Urinary bladder (tissue), 3 donors: ENCODE measurements at regions not wholly inside any gene's neighbourhood (a gene's known extent, or its start where the extent isn't known, plus 50 kb on each side); places are given as distances from the start of the nearest gene placed in this dataset.
"Not testable (repeated sequence)": the region's sequence is repeated elsewhere in the genome, so short reads cannot be mapped to it uniquely, and the experiment has no call there.

Experiments
- DNase-seq: peaks from one replicate; pipeline ENCODE4 v3.0.0-alpha.2; 2015; ENCODE audit errors: extremely low spot score
- H3K27ac ChIP-seq: one replicate; pipeline ENCODE4 v1.5.1; 2013; ENCODE audit warnings: low read depth, mild to moderate bottlenecking, moderate library complexity
- H3K36me3 ChIP-seq: one replicate; pipeline ENCODE4 v1.6.1; 2013; ENCODE audit warnings: mild to moderate bottlenecking, moderate library complexity; ENCODE audit not compliant: insufficient read depth
- H3K4me1 ChIP-seq: one replicate; pipeline ENCODE4 v1.6.1; 2013; ENCODE audit warnings: mild to moderate bottlenecking, moderate library complexity; ENCODE audit not compliant: insufficient read depth
- H3K4me3 ChIP-seq: one replicate; pipeline ENCODE4 v1.5.1; 2013; ENCODE audit warnings: low read depth, low read length
- WGBS: extraction: QIAGEN DNeasy Blood & Tissue Kit; methylation state at CpG from one replicate; pipeline ENCODE4 v1.1.7; 2013; 5-methylcytosine and 5-hydroxymethylcytosine counted together
- donor health status: healthy with polysubstance abuse.
- donor health status: healthy.

DNA sequence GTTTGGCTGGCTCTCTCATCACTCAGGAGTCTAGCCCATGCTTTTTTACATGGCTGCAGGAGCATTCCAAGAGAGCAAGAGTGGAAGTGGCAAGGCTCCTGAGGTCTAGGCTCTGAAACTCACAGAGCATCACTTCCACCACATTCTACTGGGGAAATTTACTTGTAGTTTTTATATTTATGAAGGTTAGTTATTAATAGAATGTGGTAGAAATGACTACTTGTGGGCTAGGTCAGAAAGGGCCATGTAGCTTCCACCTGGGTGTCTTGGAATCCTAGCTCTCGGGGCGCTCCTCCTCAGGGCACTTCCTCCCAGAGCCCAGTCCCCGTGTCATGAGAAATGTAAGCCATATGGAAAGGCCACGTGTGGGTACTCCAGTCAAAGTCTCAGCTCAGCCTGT lies 127.0 kb upstream of the CASK start:
- DNase-seq, result no peak
- no peaks in the 10 kb centered on the region for H3K4me1 ChIP-seq
- H3K27ac ChIP-seq, result no peak overlapping the region
- WGBS, result 91% methylated on average over 4 of the region's 4 CpGs
- no peak overlapping the region for H3K4me3 ChIP-seq
- H3K36me3 ChIP-seq, result no peaks in the 10 kb centered on the region

GRCh38 chrX:42047886-42048285 lies 124.5 kb upstream of the CASK start:
- Histone ChIP-seq H3K4me1 (no peaks in the 10 kb centered on the region), H3K36me3 (no peaks in the 10 kb centered on the region), H3K27ac (no peak overlapping the region), H3K4me3 (no peak overlapping the region)
- WGBS, result 68% methylated on average over 5 of the region's 5 CpGs
- DNase-seq, result no peak

DNA sequence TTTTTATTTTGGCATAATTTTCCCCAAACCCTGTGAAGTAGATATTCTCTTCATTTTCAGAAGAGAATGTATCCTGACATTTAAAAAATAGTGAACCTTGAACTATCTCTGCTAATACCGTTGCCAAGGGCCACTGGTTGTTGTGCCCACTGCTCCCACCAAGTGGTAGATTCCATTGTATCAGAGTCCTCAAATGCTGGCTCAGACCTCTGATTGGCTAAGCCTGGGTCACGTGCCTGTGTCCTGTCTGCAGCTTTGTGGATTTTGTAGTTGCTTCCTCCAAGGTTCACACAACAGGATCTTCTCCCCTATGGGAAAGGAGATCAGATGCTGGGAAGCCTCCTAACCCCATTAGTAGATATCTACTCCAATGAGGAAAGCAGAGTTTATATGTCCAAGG lies 104.8 kb upstream of the CASK start:
- DNase-seq, result no peak
- no peak overlapping the region for H3K27ac ChIP-seq
- H3K4me3 ChIP-seq, result no peak overlapping the region
- 89% methylated on average over 2 of the region's 2 CpGs for WGBS
- no peaks in the 10 kb centered on the region for H3K4me1 ChIP-seq
- no peaks in the 10 kb centered on the region for H3K36me3 ChIP-seq

DNA sequence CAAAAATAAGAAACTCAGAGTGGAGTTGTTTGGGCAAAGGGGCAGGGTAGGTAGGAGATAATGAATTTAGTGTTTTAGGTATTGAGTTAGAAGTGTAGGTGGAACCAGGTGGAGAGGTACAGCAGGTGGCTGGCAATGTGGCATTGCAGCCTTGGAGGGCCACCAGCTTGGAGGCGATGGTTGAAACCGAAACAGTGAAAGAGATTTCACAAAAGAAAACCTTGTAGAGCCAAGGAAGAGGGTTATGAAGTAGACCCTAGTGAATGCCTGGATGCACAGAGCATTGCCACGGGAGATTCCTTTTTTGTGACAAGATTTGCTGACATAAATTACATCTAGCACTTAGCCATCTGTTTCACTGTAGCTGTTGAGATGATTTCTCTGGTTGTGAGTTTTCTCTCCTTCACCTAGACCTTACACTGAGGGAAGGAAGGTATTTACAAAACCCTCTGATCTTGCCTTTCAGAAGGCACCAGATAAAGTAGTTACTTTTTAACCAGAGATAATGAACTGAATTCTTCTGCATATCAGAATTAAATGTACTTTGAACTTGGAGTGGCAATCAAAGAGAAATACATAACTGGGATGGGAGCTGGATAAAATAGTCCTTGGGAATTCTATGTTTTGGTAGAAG lies 104.1 kb upstream of the CASK start:
- no peak overlapping the region for H3K27ac ChIP-seq
- no peaks in the 10 kb centered on the region for H3K36me3 ChIP-seq
- H3K4me1 ChIP-seq, result no peaks in the 10 kb centered on the region
- DNase-seq, result no peak
- 92% methylated on average over 3 of the region's 3 CpGs for WGBS
- no peak overlapping the region for H3K4me3 ChIP-seq

DNA sequence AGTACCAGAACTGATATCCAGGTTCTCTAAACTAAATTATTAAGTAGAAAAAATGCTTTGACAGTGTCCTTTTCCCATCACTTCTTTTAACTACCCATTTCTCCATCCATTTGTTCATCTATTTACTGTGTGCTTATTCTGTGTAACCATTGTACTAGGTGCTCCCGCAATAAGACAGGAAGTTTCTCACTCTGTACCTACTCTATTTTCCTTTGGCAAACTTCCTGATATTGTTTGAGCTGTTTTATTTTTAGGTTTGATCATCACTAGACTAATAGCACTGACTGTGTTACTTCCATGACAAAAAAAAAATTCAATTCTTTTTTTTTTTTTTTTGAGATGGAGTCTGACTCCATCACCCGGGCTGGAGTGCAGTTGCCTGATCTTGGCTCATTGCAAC lies 102.5 kb upstream of the CASK start:
- Histone ChIP-seq H3K4me1 (no peaks in the 10 kb centered on the region), H3K4me3 (no peak overlapping the region), H3K27ac (no peak overlapping the region), H3K36me3 (no peaks in the 10 kb centered on the region)
- WGBS, result 91% methylated on average over 2 of the region's 2 CpGs
- no peak for DNase-seq

- 92% methylated on average over 1 of the region's 1 CpG for WGBS
- no peak for DNase-seq
- Histone ChIP-seq H3K36me3 (no peaks in the 10 kb centered on the region), H3K4me1 (no peaks in the 10 kb centered on the region), H3K4me3 (no peak overlapping the region), H3K27ac (no peak overlapping the region)
Measured at GRCh38 chrX:42023122-42023521, 99.8 kb upstream of the CASK start.

DNA sequence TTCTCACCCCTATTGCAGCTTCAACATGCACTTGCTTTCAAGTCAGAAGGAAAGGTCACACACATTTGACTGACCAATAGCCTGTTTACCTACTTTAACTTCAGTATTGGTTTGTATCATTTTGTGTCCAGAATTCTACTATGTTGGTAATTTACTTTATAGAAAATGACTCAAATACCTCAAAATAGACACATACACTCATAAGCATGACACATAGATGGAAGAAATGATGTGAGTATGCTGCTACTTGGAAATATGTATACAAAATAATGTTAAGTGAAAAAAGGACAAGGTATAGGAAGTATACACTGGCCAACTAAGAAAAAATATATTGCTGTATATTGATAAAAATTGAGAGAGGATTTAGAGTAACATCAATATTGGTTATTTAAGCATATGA lies 98.8 kb upstream of the CASK start:
- no peak overlapping the region for H3K27ac ChIP-seq
- H3K36me3 ChIP-seq, result no peaks in the 10 kb centered on the region
- no peak overlapping the region for H3K4me3 ChIP-seq
- no peaks in the 10 kb centered on the region for H3K4me1 ChIP-seq
- DNase-seq, result no peak

- Histone ChIP-seq H3K4me1 (no peaks in the 10 kb centered on the region), H3K36me3 (no peaks in the 10 kb centered on the region), H3K4me3 (no peak overlapping the region), H3K27ac (no peak overlapping the region)
- DNase-seq, result no peak
Measured at GRCh38 chrX:42021058-42021457, 97.7 kb upstream of the CASK start.

DNA sequence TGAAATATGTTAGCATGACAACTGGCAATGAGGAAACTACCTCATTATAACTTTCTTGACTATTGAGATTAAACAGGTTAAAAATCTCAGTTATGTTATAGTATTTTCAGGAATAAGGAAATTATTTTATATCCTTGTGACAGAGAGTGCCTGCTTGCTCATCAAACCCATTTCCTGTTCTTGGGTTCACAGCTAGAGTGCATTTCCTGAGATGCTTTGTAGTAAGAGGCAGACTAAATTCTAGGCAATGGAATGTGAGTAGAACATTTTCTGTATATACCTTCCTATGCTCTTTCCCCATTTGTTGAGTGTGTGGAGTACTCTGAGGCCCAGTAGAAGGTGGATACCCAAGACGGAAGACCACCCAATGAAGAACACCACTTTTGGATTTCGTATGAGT lies 96.9 kb upstream of the CASK start:
- H3K4me3 ChIP-seq, result no peak overlapping the region
- no peak overlapping the region for H3K27ac ChIP-seq
- H3K4me1 ChIP-seq, result no peaks in the 10 kb centered on the region
- DNase-seq, result no peak
- WGBS, result 91% methylated on average over 2 of the region's 2 CpGs
- H3K36me3 ChIP-seq, result no peaks in the 10 kb centered on the region

DNA sequence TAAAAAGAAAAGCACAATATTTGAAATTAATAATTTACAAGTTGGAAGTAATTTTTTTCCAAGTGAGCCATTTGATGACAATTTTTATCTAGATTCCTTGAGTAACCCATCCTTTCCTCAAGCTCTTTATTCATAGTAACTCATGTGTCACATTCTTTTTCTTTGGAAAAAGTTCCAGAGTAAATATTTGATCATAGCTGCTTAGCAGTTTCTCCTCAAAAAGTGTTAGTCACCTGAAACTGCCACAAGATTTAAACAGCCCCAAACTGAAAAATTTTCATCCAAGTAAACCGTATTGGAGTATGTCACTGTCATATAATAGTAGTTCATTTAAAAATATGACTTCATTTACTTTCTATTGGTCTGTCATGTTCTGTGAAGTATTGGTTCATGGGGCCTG lies 94.6 kb upstream of the CASK start:
- 73% methylated on average over 1 of the region's 1 CpG for WGBS
- DNase-seq, result no peak
- H3K4me3 ChIP-seq, result no peak overlapping the region
- H3K4me1 ChIP-seq, result no peaks in the 10 kb centered on the region
- no peaks in the 10 kb centered on the region for H3K36me3 ChIP-seq
- no peak overlapping the region for H3K27ac ChIP-seq

- Histone ChIP-seq H3K36me3 (no peaks in the 10 kb centered on the region), H3K27ac (no peak overlapping the region), H3K4me1 (no peaks in the 10 kb centered on the region), H3K4me3 (no peak overlapping the region)
- no peak for DNase-seq
- 64% methylated on average over 3 of the region's 3 CpGs for WGBS
Measured at GRCh38 chrX:42000836-42001235, 77.5 kb upstream of the CASK start.

- Histone ChIP-seq H3K36me3 (no peaks in the 10 kb centered on the region), H3K27ac (no peak overlapping the region), H3K4me1 (no peaks in the 10 kb centered on the region), H3K4me3 (no peak overlapping the region)
- DNase-seq, result no peak
- WGBS, result 81% methylated on average over 6 of the region's 6 CpGs
Measured at GRCh38 chrX:41984628-41985027, 61.3 kb upstream of the CASK start.

- no peaks in the 10 kb centered on the region for H3K4me1 ChIP-seq
- H3K4me3 ChIP-seq, result no peak overlapping the region
- no peak for DNase-seq
- no peaks in the 10 kb centered on the region for H3K36me3 ChIP-seq
- H3K27ac ChIP-seq, result no peak overlapping the region
Measured at GRCh38 chrX:41982953-41983352, 59.6 kb upstream of the CASK start.

DNA sequence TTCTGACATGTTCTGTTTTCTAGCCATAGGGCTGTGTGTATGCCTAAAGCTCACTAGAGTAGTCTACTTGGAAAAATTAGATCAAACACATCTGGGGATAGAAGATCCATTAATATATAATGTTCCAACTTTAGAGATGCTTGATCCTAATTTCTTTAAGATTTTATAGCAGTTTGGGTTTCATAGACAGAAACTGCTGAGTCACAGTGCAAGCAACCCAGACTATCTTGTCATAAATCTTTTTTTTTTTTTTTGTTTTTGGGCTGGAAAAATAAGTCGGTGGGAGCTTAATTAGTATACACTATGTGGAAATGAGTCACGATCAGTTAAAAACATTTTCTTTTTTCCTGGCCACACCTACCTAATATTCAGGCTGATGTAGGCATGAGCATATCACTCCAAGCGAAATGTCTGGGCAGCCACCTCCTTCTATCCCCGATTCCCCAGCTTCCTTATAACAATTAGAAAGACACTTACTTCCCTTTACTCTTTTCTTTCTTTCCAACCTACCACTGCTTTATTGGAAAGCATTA lies 58.2 kb upstream of the CASK start:
- Histone ChIP-seq H3K4me1 (no peaks in the 10 kb centered on the region), H3K4me3 (no peak overlapping the region), H3K36me3 (no peaks in the 10 kb centered on the region), H3K27ac (no peak overlapping the region)
- 61% methylated on average over 4 of the region's 4 CpGs for WGBS
- DNase-seq, result no peak

- not testable (repeated sequence) for DNase-seq, H3K4me1 ChIP-seq, H3K4me3 ChIP-seq, H3K27ac ChIP-seq, H3K36me3 ChIP-seq
- whole genome bisulfite sequencing, result 90% methylated on average over 1 of the region's 1 CpG
Measured at GRCh38 chrX:41974677-41975076, 51.3 kb upstream of the CASK start.
